ENCODE measurements at regions not wholly inside any gene's neighbourhood (a gene's known extent, or its start where the extent isn't known, plus 50 kb on each side); places are given as distances from the start of the nearest gene placed in this dataset.

- no peak for TF ChIP-seq USF1 (IDR thresholded peaks at IDR 0.05; ENCODE audit: borderline replicate concordance, low read depth)
- TF ChIP-seq ZBTB33 (IDR thresholded peaks at IDR 0.05; ENCODE audit: borderline replicate concordance, low read depth), result no peak
- TF ChIP-seq JUND (IDR thresholded peaks at IDR 0.05), result no peak
- TF ChIP-seq ELF1 (IDR thresholded peaks at IDR 0.05), result no peak
- no peak for TF ChIP-seq GATA2 (CRISPR knock-in tag; IDR thresholded peaks at IDR 0.05)
- TF ChIP-seq IRF3 (IDR thresholded peaks at IDR 0.05; ENCODE audit: low read depth, low read length), result no peak
- TF ChIP-seq TEAD4 (IDR thresholded peaks at IDR 0.05; ENCODE audit: borderline replicate concordance, insufficient read depth), result no peak
These were observed 282.3 kb downstream of the KLF6 start (continued) for GRCh38 chr10:3502673-3503072.

- no peak overlapping the region for H3K4me3 ChIP-seq (ENCODE audit: low read depth in 2 of 2, low read length in 1 of 2)
- ChIA-PET CTCF (no interaction called here), POLR2A (no interaction called here)
- H3K9me3 ChIP-seq, result no peaks in the 10 kb centered on the region
- no peaks in the 10 kb centered on the region for H3K9me2 ChIP-seq
- no peaks in the 10 kb centered on the region for H3K27me3 ChIP-seq (ENCODE audit: insufficient read depth)
- peaks cover 0 to 3% of the 10 kb centered on the region in 2 experiments; a peak in 1 of 4 replicates for H3K4me1 ChIP-seq (ENCODE audit: control insufficient read depth in 1 of 2, insufficient read depth in 2 of 2, low read depth in 1 of 2, low read length in 1 of 2)
- no peak overlapping the region for H3K4me2 ChIP-seq
- H3K79me2 ChIP-seq (ENCODE audit: insufficient read depth), result no peaks in the 10 kb centered on the region
- H3F3A ChIP-seq (replicated peaks; ENCODE audit: insufficient read depth), result peaks cover 9% of the 10 kb centered on the region
- WGBS (ENCODE audit: low lambda C conversion rate), result 86% methylated on average over 15 of the region's 15 CpGs
- no peak overlapping the region for H2AFZ ChIP-seq (ENCODE audit: low read depth)
- H4K20me1 ChIP-seq (ENCODE audit: insufficient read depth), result no peaks in the 10 kb centered on the region
- H3K36me3 ChIP-seq (replicated peaks in 1 of 2; ENCODE audit: control insufficient read depth in 1 of 2, insufficient read depth in 2 of 2, low read length in 1 of 2), result no peaks in the 10 kb centered on the region
- no peak overlapping the region for H3K9ac ChIP-seq
- H3K27ac ChIP-seq (ENCODE audit: low read depth in 2 of 2, low read length in 1 of 2), result no peak overlapping the region
- TF ChIP-seq GABPA (IDR thresholded peaks at IDR 0.05; ENCODE audit: low read depth) (no peak), SIN3A (IDR thresholded peaks at IDR 0.05; ENCODE audit: borderline replicate concordance, low read depth, low read length) (no peak), NFIC (IDR thresholded peaks at IDR 0.05; ENCODE audit: borderline replicate concordance) (no peak), REST (IDR thresholded peaks at IDR 0.05; ENCODE audit: low read depth, low read length) (no peak), YY1 (IDR thresholded peaks at IDR 0.05; ENCODE audit: low read depth) (no peak), TAF1 (IDR thresholded peaks at IDR 0.05; ENCODE audit: borderline replicate concordance, low read depth, low read length) (no peak), RXRA (IDR thresholded peaks at IDR 0.05; ENCODE audit: borderline replicate concordance, low read depth) (no peak), RCOR1 (IDR thresholded peaks at IDR 0.05; ENCODE audit: low read length) (no peak), EZH2phosphoT487 (IDR thresholded peaks at IDR 0.05; ENCODE audit: borderline replicate concordance, low read depth) (no peak), CTCF (IDR thresholded peaks at IDR 0.05) (no peak), RFX5 (IDR thresholded peaks at IDR 0.05; ENCODE audit: low read length) (no peak), RAD21 (IDR thresholded peaks at IDR 0.05; ENCODE audit: low read length) (no peak), TEAD4 (IDR thresholded peaks at IDR 0.05; ENCODE audit: borderline replicate concordance, insufficient read depth) (no peak)
- no peak for DNase-seq
These were observed 284.6 kb downstream of the KLF6 start for GRCh38 chr10:3500408-3500856.

All from SK-N-SH (cell line).